Fibroblast of skin of right biceps (primary cell): ENCODE measurements at regions not wholly inside any gene's neighbourhood (a gene's known extent, or its start where the extent isn't known, plus 50 kb on each side); places are given as distances from the start of the nearest gene placed in this dataset.
"Not testable (repeated sequence)": the region's sequence is repeated elsewhere in the genome, so short reads cannot be mapped to it uniquely, and the experiment has no call there.

Source experiments
- DNase-seq: peaks from one replicate; pipeline ENCODE4 v3.0.0-alpha.2; 2013

GRCh38 chr2:239831861-239832489 is 193.2 kb downstream of the NDUFA10 start:
- no peak for DNase-seq

GRCh38 chr2:239831001-239831731 is 194.0 kb downstream of the NDUFA10 start:
- no peak for DNase-seq

GRCh38 chr2:239830121-239831000 is 194.8 kb downstream of the NDUFA10 start:
- DNase-seq, result no peak

- no peak for DNase-seq
Measured at GRCh38 chr2:239829326-239829725, 195.8 kb downstream of the NDUFA10 start.

GRCh38 chr2:239828973-239829275 is 196.2 kb downstream of the NDUFA10 start:
- DNase-seq, result not testable (repeated sequence)

- no peak for DNase-seq
Measured at GRCh38 chr2:239828192-239828972, 196.8 kb downstream of the NDUFA10 start.

GRCh38 chr2:239827523-239827890 is 197.6 kb downstream of the NDUFA10 start:
- no peak for DNase-seq

- DNase-seq, result no peak
Measured at GRCh38 chr2:239826786-239827522, 198.2 kb downstream of the NDUFA10 start.

- DNase-seq, result no peak
Measured at GRCh38 chr2:239826376-239826775, 198.8 kb downstream of the NDUFA10 start.

- no peak for DNase-seq
Measured at GRCh38 chr2:239825705-239825979, 199.5 kb downstream of the NDUFA10 start.

GRCh38 chr2:239824866-239825704 is 200.1 kb downstream of the NDUFA10 start:
- no peak for DNase-seq

- DNase-seq, result no peak
Measured at GRCh38 chr2:239824046-239824694, 201.0 kb downstream of the NDUFA10 start.

- no peak for DNase-seq
Measured at GRCh38 chr2:239822146-239822831, 202.9 kb downstream of the NDUFA10 start.

- DNase-seq, result no peak
Measured at GRCh38 chr2:239821694-239822075, 203.5 kb downstream of the NDUFA10 start.

- no peak for DNase-seq
Measured at GRCh38 chr2:239820836-239821693, 204.1 kb downstream of the NDUFA10 start.

- DNase-seq, result no peak
Measured at GRCh38 chr2:239819974-239820555, 205.1 kb downstream of the NDUFA10 start.

GRCh38 chr2:239819091-239819973 is 205.8 kb downstream of the NDUFA10 start:
- DNase-seq, result no peak

GRCh38 chr2:239818531-239819011 is 206.6 kb downstream of the NDUFA10 start:
- no peak for DNase-seq
